ENCODE measurements at regions not wholly inside any gene's neighbourhood (a gene's known extent, or its start where the extent isn't known, plus 50 kb on each side); places are given as distances from the start of the nearest gene placed in this dataset.

DNA sequence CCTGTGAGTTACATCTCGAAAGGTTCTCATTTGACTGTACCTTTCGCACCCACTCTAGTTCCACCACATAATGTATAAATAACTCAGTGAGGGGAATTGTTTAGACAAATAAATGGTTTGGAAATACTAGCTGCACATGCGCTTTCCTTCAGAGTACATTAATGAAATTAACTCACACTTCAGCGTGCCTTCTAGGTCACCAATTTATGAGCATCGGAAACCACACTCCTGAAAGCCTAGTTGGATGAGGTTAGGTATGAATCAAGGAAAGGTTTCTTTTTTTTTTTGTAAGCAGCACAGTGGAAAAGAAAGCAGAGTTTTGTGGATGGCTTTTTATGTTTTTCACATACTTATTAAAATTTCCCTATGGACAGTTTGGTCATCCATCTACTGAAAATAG, 247.8 kb upstream of the TCF21 start:
- TF ChIP-seq NFIC (IDR thresholded peaks at IDR 0.05) (no peak), POLR2AphosphoS5 (IDR thresholded peaks at IDR 0.05; ENCODE audit: control insufficient read depth, insufficient read depth, low read depth, low read length) (no peak), THRAP3 (IDR thresholded peaks at IDR 0.05; ENCODE audit: borderline replicate concordance) (no peak), KAT2B (IDR thresholded peaks at IDR 0.05; ENCODE audit: low read depth, low read length) (no peak), ZNF431 (CRISPR knock-in tag; IDR thresholded peaks at IDR 0.05) (no peak), SP1 (CRISPR knock-in tag; IDR thresholded peaks at IDR 0.05) (no peak), NFE2L1 (tag; IDR thresholded peaks at IDR 0.05; ENCODE audit: borderline replicate concordance, low read depth) (no peak), ETV5 (CRISPR knock-in tag; IDR thresholded peaks at IDR 0.05; ENCODE audit: low read depth) (no peak), GABPA (tag; conservative IDR thresholded peaks at IDR 0.05; ENCODE audit: low read depth) (no peak), YY1 (IDR thresholded peaks at IDR 0.05; ENCODE audit: borderline replicate concordance in 1 of 3, control insufficient read depth in 1 of 3, extremely low read depth in 1 of 3, insufficient read depth in 3 of 3, insufficient read length in 1 of 3, insufficient replicate concordance in 2 of 3, low read depth in 1 of 3, low read length in 2 of 3) (no peak)
- TF ChIP-seq, protein P1, sequence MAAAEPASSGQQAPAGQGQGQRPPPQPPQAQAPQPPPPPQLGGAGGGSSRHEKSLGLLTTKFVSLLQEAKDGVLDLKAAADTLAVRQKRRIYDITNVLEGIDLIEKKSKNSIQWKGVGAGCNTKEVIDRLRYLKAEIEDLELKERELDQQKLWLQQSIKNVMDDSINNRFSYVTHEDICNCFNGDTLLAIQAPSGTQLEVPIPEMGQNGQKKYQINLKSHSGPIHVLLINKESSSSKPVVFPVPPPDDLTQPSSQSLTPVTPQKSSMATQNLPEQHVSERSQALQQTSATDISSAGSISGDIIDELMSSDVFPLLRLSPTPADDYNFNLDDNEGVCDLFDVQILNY (CRISPR knock-in tag; IDR thresholded peaks at IDR 0.05), result no peak
- TF ChIP-seq, protein P2, sequence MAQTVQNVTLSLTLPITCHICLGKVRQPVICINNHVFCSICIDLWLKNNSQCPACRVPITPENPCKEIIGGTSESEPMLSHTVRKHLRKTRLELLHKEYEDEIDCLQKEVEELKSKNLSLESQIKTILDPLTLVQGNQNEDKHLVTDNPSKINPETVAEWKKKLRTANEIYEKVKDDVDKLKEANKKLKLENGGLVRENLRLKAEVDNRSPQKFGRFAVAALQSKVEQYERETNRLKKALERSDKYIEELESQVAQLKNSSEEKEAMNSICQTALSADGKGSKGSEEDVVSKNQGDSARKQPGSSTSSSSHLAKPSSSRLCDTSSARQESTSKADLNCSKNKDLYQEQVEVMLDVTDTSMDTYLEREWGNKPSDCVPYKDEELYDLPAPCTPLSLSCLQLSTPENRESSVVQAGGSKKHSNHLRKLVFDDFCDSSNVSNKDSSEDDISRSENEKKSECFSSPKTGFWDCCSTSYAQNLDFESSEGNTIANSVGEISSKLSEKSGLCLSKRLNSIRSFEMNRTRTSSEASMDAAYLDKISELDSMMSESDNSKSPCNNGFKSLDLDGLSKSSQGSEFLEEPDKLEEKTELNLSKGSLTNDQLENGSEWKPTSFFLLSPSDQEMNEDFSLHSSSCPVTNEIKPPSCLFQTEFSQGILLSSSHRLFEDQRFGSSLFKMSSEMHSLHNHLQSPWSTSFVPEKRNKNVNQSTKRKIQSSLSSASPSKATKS (CRISPR knock-in tag; IDR thresholded peaks at IDR 0.05), result no peak
- TF ChIP-seq, protein P3, sequence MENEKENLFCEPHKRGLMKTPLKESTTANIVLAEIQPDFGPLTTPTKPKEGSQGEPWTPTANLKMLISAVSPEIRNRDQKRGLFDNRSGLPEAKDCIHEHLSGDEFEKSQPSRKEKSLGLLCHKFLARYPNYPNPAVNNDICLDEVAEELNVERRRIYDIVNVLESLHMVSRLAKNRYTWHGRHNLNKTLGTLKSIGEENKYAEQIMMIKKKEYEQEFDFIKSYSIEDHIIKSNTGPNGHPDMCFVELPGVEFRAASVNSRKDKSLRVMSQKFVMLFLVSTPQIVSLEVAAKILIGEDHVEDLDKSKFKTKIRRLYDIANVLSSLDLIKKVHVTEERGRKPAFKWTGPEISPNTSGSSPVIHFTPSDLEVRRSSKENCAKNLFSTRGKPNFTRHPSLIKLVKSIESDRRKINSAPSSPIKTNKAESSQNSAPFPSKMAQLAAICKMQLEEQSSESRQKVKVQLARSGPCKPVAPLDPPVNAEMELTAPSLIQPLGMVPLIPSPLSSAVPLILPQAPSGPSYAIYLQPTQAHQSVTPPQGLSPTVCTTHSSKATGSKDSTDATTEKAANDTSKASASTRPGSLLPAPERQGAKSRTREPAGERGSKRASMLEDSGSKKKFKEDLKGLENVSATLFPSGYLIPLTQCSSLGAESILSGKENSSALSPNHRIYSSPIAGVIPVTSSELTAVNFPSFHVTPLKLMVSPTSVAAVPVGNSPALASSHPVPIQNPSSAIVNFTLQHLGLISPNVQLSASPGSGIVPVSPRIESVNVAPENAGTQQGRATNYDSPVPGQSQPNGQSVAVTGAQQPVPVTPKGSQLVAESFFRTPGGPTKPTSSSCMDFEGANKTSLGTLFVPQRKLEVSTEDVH (IDR thresholded peaks at IDR 0.05; ENCODE audit: low read depth, partially characterized antibody), result no peak
- TF ChIP-seq, protein P4, sequence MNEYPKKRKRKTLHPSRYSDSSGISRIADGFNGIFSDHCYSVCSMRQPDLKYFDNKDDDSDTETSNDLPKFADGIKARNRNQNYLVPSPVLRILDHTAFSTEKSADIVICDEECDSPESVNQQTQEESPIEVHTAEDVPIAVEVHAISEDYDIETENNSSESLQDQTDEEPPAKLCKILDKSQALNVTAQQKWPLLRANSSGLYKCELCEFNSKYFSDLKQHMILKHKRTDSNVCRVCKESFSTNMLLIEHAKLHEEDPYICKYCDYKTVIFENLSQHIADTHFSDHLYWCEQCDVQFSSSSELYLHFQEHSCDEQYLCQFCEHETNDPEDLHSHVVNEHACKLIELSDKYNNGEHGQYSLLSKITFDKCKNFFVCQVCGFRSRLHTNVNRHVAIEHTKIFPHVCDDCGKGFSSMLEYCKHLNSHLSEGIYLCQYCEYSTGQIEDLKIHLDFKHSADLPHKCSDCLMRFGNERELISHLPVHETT (CRISPR knock-in tag; conservative IDR thresholded peaks at IDR 0.05 in 1 of 2, IDR thresholded peaks at IDR 0.05 in 1 of 2), result no peak

Measured in K562 (cell line).